VCaP (cell line): ENCODE measurements at regions not wholly inside any gene's neighbourhood (a gene's known extent, or its start where the extent isn't known, plus 50 kb on each side); places are given as distances from the start of the nearest gene placed in this dataset.
A peak's percentile ranks its signal among the peaks of the same experiment; 100 is the strongest.
"Not testable (repeated sequence)": the region's sequence is repeated elsewhere in the genome, so short reads cannot be mapped to it uniquely, and the experiment has no call there.

Source experiments
- H3K27ac ChIP-seq: fragments of 450-650 bp; 2 replicates; pipeline ENCODE4 v1.5.1; 2017
- TF ChIP-seq, protein P1 (sequence below): fragments of 450-650 bp; conservative IDR thresholded peaks from 2 replicates; pipeline ENCODE4 v1.5.1; 2017; ENCODE audit warnings: mild to moderate bottlenecking, moderate library complexity

DNA sequence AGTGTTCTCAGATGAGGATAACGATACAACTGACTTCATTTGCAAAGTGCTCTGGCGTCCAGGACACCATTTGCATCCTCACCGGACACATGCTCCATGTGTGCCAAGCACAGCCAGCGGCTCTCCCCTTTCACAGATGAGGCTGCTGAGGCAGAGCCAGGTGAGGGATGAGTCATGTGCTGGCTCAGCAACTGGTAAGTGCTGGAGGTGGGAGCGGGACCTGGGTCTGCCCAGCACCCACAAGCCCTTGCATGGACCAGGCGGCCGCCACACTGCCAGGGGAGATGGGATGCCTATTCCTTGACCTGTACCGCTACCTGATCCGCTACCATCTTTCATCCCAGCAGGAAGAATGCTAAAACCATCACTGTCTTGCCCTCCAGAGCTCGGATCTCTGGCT lies 86.2 kb upstream of the ASB18 start:
- TF ChIP-seq, protein P1, sequence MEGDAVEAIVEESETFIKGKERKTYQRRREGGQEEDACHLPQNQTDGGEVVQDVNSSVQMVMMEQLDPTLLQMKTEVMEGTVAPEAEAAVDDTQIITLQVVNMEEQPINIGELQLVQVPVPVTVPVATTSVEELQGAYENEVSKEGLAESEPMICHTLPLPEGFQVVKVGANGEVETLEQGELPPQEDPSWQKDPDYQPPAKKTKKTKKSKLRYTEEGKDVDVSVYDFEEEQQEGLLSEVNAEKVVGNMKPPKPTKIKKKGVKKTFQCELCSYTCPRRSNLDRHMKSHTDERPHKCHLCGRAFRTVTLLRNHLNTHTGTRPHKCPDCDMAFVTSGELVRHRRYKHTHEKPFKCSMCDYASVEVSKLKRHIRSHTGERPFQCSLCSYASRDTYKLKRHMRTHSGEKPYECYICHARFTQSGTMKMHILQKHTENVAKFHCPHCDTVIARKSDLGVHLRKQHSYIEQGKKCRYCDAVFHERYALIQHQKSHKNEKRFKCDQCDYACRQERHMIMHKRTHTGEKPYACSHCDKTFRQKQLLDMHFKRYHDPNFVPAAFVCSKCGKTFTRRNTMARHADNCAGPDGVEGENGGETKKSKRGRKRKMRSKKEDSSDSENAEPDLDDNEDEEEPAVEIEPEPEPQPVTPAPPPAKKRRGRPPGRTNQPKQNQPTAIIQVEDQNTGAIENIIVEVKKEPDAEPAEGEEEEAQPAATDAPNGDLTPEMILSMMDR, result no peak
- H3K27ac ChIP-seq, result no peak overlapping the region

DNA sequence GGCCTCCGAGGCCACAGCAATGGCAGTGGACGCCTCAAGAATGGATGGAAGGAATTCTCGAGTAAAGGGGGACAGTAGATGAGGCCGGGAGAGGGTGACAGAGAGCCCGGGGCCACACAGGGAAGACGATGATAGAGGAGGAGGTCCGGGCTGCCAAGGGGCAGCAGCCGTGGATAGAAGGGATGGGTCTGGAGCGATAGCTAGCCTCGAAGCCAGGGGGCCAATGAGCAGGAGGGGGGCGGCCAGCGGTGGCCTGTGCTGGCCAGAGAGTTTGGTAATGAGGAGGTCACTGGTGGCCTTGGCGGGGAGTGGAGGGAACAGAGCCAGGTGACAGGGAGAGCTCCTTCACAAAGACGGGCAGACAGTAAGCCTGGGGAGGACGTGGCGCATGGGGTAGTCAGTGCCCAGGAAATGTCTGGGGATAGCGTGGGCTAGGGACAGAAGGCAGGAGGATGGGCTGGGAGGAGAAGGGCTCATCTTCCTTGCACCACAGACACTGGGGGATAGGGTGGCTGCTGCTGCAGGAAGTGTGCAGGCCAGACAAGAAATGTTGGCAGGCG lies 87.8 kb upstream of the ASB18 start:
- no peak overlapping the region for H3K27ac ChIP-seq
- TF ChIP-seq, protein P1, result no peak

DNA sequence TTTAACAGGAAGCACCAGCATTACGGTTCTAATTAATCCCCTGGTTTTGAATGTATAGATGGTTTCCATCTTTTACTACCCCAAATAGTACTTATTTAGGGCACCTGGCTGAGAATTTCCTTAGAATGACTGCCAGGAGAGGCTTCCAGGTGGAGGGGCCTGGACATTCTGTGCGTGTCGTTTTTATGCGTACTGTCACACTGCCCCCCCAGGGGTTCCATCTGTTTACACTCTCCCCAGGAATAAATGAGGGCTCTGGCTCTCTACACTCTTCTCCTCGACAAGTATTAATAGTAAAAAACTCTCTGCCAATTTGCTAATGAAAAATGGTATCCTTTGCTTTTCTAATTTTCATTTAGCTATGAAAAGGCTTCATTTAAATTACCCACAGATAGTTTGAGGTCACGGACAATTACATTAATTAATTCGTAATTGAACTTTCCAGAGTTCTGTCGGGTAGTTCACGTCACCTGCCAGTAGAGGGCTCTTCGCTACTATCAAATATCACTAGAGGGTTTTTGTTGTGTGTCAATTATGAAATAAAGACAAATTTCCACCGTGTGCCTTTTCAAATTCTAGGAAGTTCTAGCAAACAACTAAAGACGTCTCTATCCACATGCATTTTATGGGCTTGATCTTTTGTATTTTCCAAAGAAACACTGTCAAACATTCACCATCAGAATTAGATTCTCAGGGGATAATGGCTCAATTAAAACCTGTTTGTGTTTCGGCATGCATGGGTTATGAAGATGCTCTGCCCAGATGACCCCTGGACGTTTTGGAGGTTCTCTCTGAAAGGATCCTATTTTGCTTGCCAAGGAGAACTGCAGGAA lies 88.8 kb upstream of the ASB18 start:
- no peak overlapping the region for H3K27ac ChIP-seq
- TF ChIP-seq, protein P1, result peak; percentile 86

DNA sequence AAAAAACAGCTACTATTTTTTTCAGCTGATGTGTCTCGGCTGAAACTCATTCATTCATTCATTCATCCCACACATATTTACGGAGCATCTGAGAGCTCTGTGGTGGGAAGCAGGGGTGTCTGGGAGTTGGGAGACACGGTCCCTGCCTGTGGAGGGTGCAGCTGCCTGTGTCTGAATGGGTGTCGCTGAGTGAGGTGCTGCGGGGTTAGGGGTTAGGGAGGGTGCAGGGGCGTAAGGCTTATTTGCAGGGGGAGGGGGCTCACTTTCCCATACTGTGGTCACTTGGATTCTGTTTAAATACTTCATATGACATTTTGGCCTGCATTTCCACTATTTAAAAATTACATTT lies 89.4 kb upstream of the ASB18 start:
- TF ChIP-seq, protein P1, result no peak
- H3K27ac ChIP-seq, result no peak overlapping the region

DNA sequence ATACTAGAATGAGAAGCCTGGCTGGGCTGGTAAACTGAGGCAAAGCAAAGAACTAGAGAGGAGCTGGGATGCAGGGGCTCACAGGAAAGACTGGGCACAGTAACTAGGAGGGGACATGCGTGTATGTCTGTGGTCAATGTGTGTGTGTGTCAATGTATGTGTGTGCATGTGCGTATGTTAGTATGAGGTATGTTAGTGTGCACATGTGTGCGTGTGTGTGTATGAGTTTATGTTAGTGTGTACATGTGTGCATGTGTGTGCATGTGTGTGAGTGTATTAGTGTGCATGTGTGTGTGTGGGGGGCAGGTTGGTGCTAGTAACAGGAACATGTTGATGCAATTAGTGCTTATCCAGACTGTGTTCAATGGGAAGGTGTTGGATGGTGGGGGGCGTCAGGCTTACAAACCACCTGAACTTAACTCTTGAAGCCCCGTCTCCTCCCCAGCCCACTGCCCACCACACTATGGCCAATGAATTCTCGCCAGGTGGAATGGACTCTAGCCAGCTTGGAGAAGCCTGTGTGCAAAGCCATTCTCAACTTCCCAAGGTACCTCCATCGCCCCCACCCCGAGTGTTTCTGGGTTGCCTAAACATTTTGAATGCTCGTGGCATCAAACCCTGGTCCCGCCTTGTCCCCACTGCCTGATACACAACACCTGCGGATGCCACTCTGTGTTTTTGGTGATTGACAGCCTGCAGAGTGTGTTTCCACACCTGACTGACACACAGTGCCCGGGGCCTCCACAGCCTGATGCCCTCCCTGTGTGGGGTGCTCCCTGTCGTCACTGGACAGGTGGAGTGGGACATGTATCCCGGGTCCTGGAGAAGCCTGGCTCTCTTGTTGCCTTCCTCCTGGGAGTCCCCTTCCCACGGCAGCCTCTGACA lies 90.1 kb upstream of the ASB18 start:
- TF ChIP-seq, protein P1, result no peak
- no peak overlapping the region for H3K27ac ChIP-seq

DNA sequence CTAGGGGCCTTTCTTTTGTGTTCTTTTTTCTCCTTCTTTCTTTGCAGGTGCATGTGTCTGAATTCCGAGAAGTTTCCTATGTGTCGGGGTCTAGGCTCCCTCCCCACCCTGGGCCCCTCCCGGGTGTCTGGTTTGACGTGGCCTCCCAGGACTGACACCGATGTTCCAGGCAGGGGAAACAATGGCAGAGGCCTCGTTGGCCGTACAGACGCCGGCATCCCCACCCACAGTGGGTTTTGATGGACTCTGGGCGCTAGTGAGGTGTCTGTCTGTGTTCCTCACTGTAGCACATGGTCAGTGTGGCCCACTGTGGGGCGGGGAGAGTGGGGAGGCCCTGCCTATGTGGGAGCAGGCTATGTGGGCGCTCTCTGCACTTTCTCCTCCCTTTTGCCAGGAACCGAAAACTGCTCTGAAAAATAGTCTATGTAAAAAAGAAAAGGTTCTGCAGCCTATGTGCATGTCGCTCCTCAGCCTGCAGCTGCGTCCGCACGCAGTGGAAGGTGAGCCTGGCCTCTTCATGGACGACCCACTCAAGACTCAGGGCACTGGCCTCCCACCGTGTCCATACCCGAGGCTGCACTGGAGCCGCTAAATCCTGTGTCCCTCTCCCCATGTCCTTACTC lies 90.9 kb upstream of the ASB18 start:
- TF ChIP-seq, protein P1, result no peak
- H3K27ac ChIP-seq, result no peak overlapping the region

DNA sequence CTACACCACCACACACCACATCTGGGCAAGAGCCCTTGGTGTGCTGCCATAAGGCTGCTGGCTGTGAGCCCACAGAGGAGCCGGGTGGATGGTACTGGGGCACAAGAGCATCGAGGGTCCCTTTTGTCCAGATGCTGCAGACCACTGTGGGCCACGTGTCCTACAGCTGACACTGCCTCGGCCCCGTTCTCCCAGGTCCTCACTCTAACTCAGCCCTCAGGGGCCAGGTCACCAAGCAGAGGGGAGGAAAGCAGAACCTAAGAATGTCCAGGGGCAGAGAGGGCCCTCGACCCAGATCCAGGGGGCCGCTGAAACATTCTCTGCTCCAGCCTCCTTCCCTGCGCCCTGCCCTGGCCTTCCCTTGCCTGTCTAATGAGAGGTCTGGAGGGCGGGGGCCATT lies 91.7 kb upstream of the ASB18 start:
- H3K27ac ChIP-seq, result no peak overlapping the region
- TF ChIP-seq, protein P1, result no peak

DNA sequence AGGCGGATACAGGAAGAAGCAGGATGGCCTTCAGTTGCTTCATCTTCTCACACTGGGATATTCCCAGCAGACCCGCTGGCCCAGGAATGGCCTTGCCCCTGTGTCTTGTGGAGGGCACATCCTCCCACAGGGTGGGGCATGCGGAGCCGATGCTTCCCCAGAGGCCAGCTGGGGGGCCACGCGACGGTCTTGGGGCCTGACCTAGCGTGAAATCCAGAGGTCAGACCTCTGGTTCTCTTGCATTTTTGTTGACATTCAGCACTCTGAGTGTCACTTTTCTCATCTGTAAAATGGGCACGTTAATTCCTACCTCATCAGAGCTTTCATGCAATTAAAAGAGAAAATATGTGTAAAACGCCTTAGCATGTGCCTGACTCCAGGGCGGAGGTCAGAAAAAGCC lies 92.1 kb upstream of the ASB18 start:
- not testable (repeated sequence) for H3K27ac ChIP-seq

DNA sequence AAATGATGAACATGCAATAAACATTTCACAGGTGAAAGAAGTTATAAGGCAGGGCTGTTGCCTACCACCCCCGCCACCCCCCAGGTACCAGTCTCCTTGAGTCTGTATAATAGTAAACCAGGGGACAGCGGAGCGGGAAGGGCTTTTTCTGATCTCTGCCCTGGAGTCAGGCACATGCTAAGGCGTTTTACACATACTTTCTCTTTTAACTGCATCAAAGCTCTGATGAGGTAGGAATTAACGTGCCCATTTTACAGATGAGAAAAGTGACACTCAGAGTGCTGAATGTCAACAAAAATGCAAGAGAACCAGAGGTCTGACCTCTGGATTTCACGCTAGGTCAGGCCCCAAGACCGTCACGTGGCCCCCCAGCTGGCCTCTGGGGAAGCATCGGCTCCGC lies 94.3 kb upstream of the ASB18 start:
- H3K27ac ChIP-seq, result peak overlapping the region; percentile 69; the same call in 1 of the 2 replicates
